GM12874 (cell line): ENCODE measurements at regions not wholly inside any gene's neighbourhood (a gene's known extent, or its start where the extent isn't known, plus 50 kb on each side); places are given as distances from the start of the nearest gene placed in this dataset.

Source experiments
- TF ChIP-seq, protein P1 (sequence below): IDR thresholded peaks from 2 replicates; pipeline ENCODE4 v1.5.1; 2011; ENCODE audit warnings: low read depth, mild to moderate bottlenecking, control low read depth, low read length, moderate library complexity; ENCODE audit not compliant: insufficient read depth

DNA sequence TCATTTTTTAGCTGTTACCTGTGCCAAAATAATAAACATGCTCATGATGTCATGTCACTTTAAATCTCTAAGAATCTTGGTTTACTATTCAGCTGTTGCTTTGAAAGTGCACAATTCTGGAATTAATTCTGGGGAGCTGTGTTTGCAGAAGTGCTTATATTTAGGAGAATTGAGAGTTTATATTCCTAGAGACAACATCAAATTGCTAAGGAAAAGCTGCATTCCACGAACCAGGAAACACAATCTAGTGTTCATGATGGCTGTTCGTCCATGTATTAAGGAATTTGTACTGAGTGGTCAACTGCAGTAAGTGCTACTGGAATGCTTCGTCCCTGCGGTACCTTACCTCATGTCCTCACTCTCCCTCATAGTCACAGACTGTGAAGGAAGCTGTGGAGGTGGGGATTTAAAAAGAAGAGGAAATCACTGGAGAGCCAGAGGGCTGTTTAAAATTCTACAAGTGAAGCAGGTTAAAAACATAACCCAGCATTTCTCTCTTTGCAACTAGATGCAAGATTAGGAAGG is 161.0 kb downstream of the TRMT11 start:
- TF ChIP-seq, protein P1, sequence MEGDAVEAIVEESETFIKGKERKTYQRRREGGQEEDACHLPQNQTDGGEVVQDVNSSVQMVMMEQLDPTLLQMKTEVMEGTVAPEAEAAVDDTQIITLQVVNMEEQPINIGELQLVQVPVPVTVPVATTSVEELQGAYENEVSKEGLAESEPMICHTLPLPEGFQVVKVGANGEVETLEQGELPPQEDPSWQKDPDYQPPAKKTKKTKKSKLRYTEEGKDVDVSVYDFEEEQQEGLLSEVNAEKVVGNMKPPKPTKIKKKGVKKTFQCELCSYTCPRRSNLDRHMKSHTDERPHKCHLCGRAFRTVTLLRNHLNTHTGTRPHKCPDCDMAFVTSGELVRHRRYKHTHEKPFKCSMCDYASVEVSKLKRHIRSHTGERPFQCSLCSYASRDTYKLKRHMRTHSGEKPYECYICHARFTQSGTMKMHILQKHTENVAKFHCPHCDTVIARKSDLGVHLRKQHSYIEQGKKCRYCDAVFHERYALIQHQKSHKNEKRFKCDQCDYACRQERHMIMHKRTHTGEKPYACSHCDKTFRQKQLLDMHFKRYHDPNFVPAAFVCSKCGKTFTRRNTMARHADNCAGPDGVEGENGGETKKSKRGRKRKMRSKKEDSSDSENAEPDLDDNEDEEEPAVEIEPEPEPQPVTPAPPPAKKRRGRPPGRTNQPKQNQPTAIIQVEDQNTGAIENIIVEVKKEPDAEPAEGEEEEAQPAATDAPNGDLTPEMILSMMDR: no peak

DNA sequence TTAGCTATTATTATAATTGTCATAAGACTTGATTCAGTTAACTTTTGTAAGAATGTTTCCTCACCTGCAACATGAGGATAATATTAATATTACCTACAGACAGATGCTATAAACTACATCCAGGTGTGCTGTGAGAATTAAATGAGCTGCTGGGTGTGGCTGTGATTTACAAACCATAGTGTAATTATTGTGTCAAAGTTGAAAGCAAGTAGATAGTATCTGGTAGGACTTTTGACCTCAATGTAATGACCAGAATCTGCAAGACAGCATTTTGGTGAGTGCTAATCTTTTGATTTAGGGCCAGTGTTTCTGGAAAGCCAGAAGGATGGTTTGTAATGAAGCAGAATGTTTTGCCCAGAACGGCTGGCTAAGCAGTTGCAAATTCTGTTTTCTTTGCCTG is 162.5 kb downstream of the TRMT11 start:
- TF ChIP-seq, protein P1: no peak

DNA sequence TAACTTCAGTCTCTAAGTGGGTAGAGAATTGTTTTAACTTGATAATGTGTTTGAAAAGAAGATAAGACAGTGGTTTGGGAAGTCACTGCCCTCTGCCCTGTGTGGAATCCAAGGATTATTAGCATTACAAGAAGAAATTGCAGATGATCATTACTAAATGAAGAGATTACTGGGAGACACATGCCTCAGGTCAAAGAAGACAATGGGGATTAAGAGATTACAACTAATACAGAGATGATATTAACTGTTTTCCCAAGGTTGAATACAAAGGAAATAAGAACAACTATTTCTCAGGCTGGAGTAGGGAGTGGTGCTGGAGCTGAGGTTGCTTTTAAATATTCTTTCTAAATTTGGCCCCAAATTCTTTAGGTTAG is 166.0 kb downstream of the TRMT11 start:
- TF ChIP-seq, protein P1: no peak

DNA sequence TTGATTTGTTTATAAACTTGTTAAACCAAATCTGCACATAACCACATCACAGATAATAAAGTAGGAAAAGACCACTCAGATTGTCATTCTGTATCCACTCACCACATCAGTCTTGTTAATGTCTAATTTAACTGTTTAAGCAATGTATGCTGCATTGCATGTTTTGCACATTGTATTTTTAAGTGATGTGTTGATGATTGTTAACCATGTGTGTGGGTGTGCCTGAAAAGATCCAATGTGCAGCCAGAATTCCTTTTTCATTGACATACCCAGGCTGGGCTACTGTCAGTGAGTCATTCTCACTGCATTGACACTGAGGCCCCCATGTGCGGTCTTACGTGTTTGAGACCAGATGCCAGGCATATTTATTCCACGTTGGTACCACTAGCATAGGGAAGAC is 167.3 kb downstream of the TRMT11 start:
- TF ChIP-seq, protein P1: no peak

DNA sequence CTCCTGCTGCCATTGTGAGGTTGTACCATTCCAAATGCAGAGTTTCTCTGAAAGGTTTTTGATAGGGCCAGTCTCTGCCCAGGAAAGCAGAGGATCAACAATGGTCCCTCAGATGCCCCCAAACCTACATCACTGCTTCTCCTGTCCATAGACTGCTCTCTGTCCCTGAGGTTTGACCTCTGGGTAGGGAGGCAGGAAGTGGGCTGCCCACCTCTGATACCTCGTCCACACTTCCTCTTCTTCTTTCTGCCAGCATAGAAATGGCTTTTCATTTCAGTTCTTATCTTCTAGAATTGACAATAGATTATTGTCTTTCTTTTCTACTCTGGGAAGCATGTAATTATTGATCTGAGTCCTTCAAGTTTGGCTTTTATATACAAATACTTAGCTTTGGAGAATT is 170.6 kb downstream of the TRMT11 start:
- TF ChIP-seq, protein P1: no peak

DNA sequence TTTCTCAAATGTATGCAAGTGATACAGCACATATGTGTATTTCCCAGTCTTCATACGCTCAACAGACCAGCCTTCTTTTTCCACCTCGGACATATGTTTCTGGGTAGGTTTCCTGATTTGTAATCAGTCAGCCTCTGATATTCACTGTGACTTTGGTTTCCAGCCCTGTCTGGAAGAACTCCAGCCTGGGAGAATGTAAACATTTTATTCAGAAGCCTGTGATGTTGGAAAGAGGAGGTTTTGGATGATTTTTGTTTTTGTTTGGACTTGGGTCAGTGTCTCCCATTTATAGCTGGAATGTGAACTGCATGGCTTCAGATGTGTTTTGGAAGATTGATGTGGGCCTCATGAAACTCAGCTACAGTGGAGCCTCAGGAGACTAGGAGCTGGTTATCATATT is 172.2 kb upstream of the CENPW start:
- TF ChIP-seq, protein P1: no peak

DNA sequence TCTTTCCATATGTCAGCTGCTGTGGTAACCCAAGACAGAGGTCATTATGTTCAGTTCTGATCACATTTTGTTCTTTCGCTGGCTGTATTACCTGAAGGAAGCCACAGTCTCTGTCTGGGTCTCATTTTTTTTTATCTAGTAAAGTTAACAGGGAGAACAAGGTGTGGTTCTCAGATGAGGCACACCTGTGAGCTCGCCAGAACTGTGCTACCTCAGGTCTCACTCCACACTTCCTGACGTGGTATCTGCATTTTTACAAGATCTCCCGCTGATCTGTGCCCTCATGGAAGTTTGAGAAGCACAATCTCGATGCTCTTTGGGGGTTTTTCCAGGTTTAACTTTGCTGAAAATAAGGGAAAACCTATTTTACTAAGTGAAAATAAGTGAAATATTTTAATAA is 169.5 kb upstream of the CENPW start:
- TF ChIP-seq, protein P1: no peak

DNA sequence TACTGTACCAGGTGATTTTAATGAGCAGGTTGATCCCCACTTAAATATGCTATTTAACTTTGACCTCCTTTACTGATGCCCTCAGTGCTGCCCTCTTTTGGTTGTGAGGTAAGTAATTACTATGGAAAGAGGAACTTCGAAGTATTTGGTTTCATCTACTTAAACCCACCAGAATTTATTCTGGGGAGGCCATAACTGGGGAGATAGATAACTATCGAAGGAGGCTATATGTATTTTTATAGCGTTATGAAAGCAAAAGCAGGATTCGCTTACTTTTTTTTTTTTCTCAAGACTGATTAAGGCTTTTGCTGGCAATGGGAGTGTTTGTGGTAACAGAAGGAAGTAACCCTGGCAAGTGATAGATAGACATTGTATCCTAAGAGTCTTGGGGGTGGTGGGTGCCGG is 168.9 kb upstream of the CENPW start:
- TF ChIP-seq, protein P1: peak; percentile 42
